NCI-H2081 treated with DMSO at 0.1 percent for 48 hours (cell line): ENCODE measurements at regions not wholly inside any gene's neighbourhood (a gene's known extent, or its start where the extent isn't known, plus 50 kb on each side); places are given as distances from the start of the nearest gene placed in this dataset.
"Not testable (repeated sequence)": the region's sequence is repeated elsewhere in the genome, so short reads cannot be mapped to it uniquely, and the experiment has no call there.

Experiments used
- DNase-seq: peaks from one replicate; lab custom pipeline; 2025; lab: John Stamatoyannopoulos, UW

GRCh38 chr15:98326804-98327203, 321.5 kb upstream of the IGF1R start:
- no peak for DNase-seq

- DNase-seq = no peak
Observed at GRCh38 chr15:98330258-98330657, 318.1 kb upstream of the IGF1R start.

DNA sequence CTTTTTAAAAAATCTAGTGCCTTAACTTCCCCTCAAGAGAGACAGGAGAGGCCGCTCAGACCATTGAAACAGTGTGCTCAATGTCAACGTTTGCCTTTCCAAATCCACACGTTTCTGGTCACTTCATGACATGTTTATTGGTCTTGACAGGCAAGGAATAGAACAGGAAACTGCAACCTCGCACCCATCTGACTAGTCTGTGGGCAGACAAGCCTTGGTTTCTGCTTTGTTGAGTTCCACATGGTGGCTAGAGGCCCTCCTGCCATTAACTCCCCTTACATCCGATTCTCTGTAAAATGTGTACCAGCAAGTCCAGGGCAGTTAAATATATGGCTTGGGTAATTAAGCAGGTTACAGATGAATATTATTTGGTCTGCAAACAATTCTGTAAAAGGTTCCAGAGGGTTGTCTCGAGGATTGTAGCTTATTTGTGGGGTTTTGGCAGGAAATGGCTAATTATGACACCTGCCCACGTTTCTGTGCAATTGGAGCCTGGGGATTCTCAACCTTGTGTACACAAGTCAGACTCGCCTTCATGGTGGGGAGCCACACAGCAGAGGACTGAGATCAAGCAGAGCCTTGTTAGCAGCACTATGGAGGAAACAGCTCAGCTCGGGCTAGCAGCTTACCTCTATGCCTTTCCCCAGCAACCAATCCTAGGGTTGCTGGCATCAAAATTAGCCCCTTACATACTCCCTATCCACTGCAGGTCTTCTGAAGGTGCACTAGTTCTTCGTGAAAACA, 317.5 kb upstream of the IGF1R start:
- DNase-seq = peak; percentile 96

DNA sequence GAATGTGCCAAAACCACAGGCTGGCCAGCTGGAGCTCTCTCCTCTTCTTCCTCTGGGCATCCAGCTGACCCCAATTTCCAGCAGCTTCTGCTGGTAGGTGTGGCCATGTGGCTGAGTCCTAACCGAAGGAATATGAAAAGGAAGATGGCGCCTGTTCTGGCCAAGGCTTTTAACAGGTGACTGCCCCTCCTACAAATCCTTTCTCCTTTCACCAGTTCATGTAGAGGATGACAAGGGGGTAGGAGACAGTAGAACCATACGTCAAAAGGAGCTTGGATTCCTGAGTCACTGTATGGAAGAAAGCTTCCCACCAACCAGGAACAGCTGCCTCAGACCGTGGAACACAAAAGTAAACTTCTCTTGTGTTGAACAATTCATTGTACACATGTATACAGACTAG, 316.7 kb upstream of the IGF1R start:
- DNase-seq = no peak

- no peak for DNase-seq
Observed at GRCh38 chr15:98333251-98333650, 315.1 kb upstream of the IGF1R start.

DNA sequence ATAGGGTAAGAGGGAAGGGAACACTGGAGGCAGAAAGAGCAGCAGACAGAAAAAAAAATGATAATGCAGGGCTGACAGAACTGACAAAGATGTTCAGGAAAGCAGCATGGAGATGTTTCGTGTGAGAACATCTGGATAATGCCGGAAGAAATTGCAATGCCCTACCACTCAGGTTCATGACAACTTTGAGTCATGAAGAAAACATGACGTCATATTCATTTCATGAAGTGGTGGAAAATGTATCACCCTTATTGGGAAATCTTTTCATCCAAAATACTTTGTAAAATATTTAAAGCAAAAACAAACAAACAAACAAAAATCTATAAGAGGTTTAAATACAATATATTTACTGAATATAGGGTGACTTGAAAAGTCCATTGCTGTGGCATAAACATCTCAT, 305.4 kb upstream of the IGF1R start:
- no peak for DNase-seq

DNA sequence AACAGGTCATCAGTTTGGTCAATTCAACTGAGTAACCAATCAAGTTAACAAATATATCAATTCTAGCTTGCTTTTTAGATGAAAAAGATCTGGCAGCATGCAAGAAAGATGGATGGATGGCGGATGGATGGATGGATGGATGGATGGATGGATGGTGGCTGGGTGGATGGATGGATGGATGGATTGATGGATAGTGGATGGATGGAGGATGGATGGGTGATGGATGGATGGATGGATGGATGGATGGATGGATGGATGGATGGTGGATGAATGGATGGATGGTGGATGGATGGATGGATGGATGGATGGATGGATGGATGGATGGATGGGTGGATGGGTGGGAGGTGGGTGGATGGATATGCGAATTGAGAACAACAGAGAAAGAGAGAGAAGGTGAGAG, 303.7 kb upstream of the IGF1R start:
- no peak for DNase-seq

DNA sequence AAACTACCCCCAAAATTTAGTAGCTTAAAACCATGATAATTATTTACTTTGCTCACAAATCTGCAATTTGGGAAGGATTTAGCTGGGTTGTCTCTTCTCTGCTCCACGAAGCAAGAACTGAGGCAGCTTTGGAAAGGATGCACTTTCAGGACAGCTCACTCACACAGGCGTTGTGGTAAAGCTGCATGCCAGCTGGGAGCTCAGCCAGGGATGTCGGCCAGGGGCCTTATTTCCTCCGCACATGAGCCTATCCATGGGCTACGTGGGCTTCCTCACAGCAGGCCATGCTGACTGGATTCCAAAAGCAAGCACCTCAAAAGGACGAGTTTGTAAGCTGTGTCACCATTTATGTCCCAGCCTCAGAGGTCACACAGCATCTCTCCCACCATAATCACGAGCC, 301.3 kb upstream of the IGF1R start:
- no peak for DNase-seq

DNA sequence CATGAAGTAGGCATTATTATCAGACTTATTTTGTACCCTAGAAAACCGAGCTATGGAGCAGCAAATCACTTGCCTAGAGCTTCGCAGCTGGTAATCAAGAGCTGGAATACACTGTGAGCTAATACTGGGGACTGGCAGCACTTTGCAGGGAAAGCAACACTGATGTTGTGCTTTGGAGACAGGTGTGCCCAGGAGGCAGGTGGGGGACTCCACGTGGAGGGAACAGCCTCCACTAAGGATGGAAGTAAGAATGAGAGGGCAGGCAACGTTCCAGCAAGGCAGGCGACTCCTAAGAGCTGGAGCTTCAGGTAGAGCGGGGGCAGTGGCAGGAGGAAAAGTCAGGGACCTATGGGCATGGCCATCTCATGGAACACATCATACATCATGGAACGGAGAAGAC, 300.5 kb upstream of the IGF1R start:
- no peak for DNase-seq

GRCh38 chr15:98350276-98350675, 298.1 kb upstream of the IGF1R start:
- DNase-seq = no peak

DNA sequence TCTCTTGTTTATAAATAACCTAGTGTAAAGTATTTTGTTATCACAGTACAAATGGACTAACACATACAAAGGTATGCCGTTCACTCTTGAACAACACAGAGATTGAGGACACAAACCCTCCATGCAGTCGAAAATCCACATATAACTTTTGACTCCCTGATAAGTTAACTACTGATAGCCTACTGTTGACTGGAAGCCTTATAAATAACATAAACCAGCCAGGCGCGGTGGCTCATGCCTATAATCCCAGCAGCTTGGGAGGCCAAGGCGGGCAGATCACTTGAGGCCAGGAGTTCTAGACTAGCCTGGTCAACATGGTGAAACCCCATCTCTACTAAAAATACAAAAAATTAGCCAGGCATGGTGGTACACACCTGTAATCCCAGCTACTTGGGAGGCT, 290.1 kb upstream of the IGF1R start:
- not testable (repeated sequence) for DNase-seq

GRCh38 chr15:98358971-98359370, 289.4 kb upstream of the IGF1R start:
- no peak for DNase-seq

DNA sequence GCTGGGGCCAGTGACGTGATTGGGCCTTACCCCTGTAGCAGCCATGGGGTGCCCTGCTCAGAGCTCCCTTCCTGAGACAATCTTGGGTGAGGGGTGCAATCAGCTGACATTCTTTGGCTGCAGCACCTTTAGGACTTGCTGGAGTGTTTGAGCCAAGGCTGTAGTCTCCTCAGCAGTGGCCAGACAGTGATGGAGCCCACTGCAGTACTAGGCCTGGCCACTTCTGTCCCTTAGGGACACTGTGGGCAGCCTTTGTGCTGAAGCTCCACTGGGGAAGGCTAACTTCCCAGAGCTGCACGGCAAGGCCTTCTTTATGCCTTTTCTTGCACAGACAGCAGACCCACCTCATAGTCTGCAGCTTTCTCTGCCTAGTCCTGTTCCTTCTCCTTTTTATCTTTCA, 284.9 kb upstream of the IGF1R start:
- no peak for DNase-seq

- DNase-seq = no peak
Observed at GRCh38 chr15:98363955-98364354, 284.4 kb upstream of the IGF1R start.

GRCh38 chr15:98369081-98369716, 279.1 kb upstream of the IGF1R start:
- DNase-seq = no peak

DNA sequence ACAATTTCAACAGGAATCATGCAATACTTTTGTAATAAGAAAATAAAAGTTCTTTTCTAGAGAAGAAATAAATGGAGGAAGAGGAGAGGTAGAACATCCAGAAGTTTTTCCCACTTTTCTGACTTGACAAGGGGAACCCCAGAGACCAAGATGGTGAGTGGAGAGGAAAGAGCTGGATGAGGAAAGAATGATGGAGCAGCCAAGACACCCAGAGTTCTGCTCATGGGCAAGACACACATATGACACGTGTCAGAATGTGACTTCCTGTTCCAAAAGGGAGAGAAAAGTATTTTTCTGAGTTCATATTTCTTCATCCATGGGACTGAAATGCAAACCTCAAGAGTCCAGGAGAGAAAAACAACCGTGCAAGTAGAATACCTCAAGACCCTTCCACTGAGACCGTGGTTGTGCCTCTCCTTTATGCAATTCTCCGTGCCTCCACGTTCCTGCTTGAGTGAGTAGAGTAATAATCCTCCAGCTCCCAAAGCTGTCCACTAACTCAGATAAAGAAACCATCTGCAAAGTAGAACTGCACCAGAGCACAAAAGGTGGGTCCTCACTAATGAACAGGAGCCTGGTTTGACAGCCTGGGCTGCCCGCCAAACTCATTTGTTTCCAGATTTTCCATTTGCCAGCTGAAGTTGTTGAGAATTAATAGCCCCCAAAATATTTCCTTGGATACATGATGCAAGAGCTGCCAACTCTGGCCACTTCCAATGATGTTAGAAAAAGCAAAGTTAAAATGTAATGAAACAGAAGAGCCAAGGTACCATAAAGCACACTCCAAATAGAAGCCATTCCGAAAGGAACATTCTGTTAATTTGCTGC, 272.6 kb upstream of the IGF1R start:
- no peak for DNase-seq

DNA sequence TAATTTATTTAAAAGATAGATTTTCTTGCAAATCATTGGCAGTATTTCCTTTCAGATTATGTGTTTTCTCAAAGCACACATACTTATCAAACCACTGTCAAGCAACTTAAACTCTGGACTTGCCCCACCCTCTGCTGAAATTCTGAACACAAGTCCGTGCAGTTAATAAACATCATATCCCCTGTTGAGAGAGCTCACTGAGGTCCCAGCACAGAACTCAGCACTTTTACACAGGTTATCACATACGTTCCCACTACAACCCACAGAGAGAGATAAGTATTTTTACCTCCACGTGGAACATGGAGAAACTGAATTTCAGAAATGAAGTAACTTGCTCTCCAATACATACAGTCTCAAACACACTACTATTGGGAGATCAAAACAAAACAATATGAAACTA, 267.6 kb upstream of the IGF1R start:
- DNase-seq = no peak

DNA sequence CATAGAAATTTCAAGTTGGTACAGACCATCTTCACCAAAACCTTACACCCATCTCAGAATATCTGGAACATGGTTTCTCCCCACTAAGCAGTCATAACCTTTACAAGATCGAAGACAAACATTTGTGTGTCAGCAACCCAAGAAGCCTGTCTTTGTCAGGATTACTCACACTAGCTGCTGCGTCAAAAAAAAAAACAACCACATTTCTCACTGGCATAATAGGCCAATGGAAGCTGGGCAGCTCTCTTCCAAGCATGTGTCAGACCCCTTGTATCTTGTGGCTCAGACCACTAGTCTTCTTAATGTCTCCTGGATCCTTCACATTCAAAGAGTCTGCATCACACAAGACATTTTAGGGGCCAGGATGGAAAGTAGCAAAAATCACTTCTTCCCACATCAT, 266.9 kb upstream of the IGF1R start:
- DNase-seq = no peak

DNA sequence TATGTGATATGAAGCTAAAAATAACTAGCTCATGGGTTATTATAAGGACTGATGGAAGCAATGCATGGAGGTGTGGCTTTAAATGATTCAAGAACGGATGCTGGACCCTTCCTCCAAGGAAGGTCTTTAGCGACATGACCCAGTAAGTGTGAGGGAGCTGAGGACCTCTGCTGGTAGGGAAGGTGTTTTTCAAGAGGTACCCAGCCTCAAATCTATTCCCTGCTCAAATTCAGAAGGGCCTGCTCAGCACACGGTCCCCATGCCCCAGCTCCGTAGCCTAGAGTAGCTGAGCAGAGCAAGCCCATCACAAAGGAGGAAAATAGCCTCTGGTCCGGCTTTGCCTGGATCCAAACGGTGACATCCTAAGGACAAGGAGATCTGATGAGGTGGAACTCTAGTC, 266.2 kb upstream of the IGF1R start:
- no peak for DNase-seq

- no peak for DNase-seq
Observed at GRCh38 chr15:98383571-98383970, 264.8 kb upstream of the IGF1R start.

GRCh38 chr15:98384328-98385029, 263.9 kb upstream of the IGF1R start:
- DNase-seq = no peak

GRCh38 chr15:98385752-98386381, 262.5 kb upstream of the IGF1R start:
- no peak for DNase-seq
